Stimulated activated CD4-positive, alpha-beta T cell treated with anti-CD3 and anti-CD28 coated beads, Interleukin-2, amount 100 ng/mL, for 48 hours (primary cell): ENCODE measurements at regions not wholly inside any gene's neighbourhood (a gene's known extent, or its start where the extent isn't known, plus 50 kb on each side); places are given as distances from the start of the nearest gene placed in this dataset.
"Not testable (repeated sequence)": the region's sequence is repeated elsewhere in the genome, so short reads cannot be mapped to it uniquely, and the experiment has no call there.

Experiments used
- DNase-seq, 2 donors: peaks; one replicate each; pipeline ENCODE4 v3.0.0-alpha.2; 2020

GRCh38 chr11:82533628-82534327 lies 199.9 kb downstream of the FAM181B start:
- no peak for DNase-seq

GRCh38 chr11:82529936-82530335 lies 203.7 kb downstream of the FAM181B start:
- DNase-seq, result no peak

- DNase-seq, result no peak
Measured at GRCh38 chr11:82527081-82527584, 206.5 kb downstream of the FAM181B start.

GRCh38 chr11:82523141-82523540 lies 210.5 kb downstream of the FAM181B start:
- DNase-seq, result no peak

GRCh38 chr11:82521427-82521826 lies 212.2 kb downstream of the FAM181B start:
- no peak for DNase-seq

- no peak for DNase-seq
Measured at GRCh38 chr11:82507288-82507687, 226.4 kb downstream of the FAM181B start.

- DNase-seq, result no peak
Measured at GRCh38 chr11:82505379-82505778, 228.3 kb downstream of the FAM181B start.

GRCh38 chr11:82501174-82501573 lies 232.5 kb downstream of the FAM181B start:
- not testable (repeated sequence) for DNase-seq

GRCh38 chr11:82494988-82495432 lies 238.7 kb downstream of the FAM181B start:
- DNase-seq, result no peak

GRCh38 chr11:82474876-82475275 lies 258.8 kb downstream of the FAM181B start:
- DNase-seq, result no peak

GRCh38 chr11:82465481-82465880 lies 268.2 kb downstream of the FAM181B start:
- no peak for DNase-seq

- no peak for DNase-seq
Measured at GRCh38 chr11:82462608-82463242, 270.9 kb downstream of the FAM181B start.

GRCh38 chr11:82458761-82459160 lies 274.9 kb downstream of the FAM181B start:
- DNase-seq, result no peak

GRCh38 chr11:82458147-82458546 lies 275.5 kb downstream of the FAM181B start:
- DNase-seq, result no peak

- no peak for DNase-seq
Measured at GRCh38 chr11:82450996-82451395, 282.7 kb downstream of the FAM181B start.

GRCh38 chr11:82406611-82407010 lies 327.1 kb downstream of the FAM181B start:
- no peak for DNase-seq

- DNase-seq, result no peak
Measured at GRCh38 chr11:82405421-82405820, 328.2 kb downstream of the FAM181B start.

GRCh38 chr11:82404981-82405380 lies 328.7 kb downstream of the FAM181B start:
- DNase-seq, result no peak

- DNase-seq, result no peak
Measured at GRCh38 chr11:82403640-82404305, 329.9 kb downstream of the FAM181B start.

GRCh38 chr11:82398300-82398815 lies 335.3 kb downstream of the FAM181B start:
- DNase-seq, result no peak

GRCh38 chr11:82396639-82397038 lies 337.0 kb downstream of the FAM181B start:
- not testable (repeated sequence) for DNase-seq

- no peak for DNase-seq
Measured at GRCh38 chr11:82384308-82384707, 349.4 kb downstream of the FAM181B start.

GRCh38 chr11:82373781-82374542 lies 359.7 kb downstream of the FAM181B start:
- DNase-seq, result no peak
